CD4-positive, alpha-beta T cell treated with Interleukin-1 beta for 1 hour (primary cell): ENCODE measurements at regions not wholly inside any gene's neighbourhood (a gene's known extent, or its start where the extent isn't known, plus 50 kb on each side); places are given as distances from the start of the nearest gene placed in this dataset.
"Not testable (repeated sequence)": the region's sequence is repeated elsewhere in the genome, so short reads cannot be mapped to it uniquely, and the experiment has no call there.

Source experiments
- DNase-seq, 2 donors: peaks; one replicate each; pipeline ENCODE4 v3.0.0-alpha.2; 2020 to 2022

DNA sequence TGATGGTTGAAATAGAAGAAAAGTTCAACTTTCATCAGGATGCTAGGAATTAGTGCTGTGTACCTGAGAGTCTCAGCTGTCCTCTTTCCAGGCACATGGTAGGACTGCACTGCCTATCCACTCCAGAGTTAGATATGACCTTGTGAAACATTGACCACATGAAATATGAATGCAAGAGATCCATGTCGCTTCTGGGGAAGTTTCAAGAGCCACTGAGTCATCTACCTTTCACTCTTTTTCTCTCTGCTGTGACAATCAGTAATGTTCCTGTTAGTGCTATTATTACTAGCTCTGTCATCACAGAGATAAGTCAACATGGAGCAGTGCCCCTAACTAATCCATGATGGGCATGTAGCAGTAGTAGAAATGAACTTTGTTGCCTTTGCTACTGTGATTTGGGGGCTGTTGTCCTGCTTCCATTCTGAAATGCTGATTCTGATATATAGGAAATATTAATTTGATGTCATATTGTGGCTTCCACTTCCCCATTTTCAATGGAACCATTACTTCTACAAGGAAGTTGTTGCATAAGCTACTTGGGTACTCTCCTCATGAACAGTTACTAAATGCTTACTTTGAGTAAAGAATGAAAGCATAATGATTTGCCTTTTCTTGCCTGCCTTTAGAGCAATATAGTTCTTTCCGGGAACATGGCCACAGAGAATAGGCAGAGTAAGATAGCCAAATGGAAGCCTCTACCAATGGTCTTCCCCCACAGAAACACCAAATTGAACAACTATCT lies 192.8 kb upstream of the ZNF521 start:
- no peak for DNase-seq

DNA sequence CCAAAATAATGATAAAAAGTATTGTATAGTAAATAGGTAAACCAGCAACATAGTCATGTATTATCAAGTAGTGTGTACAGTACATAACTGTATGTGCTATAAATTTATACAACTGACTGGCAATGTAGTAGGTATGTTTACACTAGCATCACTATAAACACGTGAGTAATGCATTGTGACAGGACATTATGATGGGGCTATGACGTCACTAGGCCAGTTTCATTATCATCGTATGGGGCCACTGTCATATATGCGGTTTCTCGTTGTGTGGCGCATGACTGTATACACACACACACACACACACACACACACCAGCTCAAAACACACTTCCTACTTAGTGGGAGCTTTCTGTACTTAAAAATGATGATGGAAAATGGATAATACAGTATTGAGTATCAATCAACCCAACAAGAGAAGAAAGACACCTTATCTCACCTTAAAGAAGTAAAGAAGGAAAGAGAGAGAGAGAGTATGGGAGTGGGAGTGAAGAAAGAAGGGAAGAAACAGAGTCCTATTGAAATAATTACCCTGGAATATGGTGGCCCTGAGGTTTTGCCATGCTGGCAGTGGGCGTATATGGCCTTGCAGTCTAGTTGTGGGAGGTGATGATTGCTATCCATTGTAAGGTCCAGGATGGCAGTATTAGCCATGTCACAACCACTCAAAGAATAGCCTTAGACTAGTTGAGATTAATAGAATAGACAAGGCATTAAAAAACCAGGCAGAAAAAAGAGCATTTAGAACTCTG lies 186.4 kb upstream of the ZNF521 start:
- DNase-seq = no peak

DNA sequence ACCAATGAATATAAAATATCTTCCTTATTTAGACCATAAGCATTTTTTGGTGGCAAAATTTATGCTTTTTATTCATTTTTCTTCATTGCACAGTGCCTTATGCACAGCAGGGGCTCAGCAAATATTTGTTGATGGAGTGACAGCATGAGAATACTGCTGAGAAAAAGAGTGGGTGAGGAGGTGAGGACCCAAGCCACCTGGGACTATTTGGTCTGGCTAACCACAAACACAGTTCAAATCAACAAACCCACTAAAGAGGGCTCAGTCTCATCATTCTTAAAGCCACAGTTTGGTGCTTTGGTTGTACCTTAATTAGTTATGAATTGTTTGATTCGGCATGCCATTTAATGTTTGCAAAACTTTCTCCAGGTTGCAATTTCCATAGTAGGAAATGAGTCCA lies 183.5 kb upstream of the ZNF521 start:
- no peak for DNase-seq

DNA sequence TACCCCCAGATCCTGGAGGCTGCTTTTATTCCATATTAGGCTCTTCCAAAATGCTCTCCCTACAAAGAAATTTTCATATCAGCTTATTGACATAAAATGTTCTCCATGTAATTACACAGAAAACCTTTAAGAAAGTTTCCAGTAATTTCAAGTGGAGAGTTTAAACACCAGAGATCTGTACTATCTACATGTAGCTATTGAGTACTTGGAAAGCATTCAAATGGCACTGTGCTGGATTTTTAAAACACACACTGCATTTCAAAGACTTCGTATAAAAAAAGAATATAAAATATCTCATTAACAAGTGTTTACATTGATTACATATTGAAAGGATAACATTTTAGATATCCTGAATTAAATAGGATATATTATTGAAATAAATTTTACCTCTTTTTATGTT lies 182.4 kb upstream of the ZNF521 start:
- DNase-seq = no peak

DNA sequence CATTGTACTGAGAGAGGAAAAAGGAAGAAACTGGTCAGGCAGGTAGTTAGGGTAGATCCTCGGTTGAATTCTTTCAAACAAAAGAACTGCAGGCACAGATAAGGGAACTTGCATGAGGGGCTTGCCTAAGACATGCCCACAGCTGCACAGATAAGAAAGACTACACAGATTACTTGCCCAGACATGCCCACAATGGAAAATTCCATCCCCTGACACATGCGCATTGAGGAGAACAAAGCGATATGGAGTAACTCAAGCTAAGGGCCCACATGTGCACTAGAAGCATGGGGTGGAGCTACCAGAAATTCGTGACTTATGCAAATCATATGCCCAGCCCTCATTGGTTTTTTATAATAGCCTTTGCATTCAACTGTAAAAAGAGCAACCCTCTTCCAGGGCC lies 181.3 kb upstream of the ZNF521 start:
- DNase-seq = no peak

DNA sequence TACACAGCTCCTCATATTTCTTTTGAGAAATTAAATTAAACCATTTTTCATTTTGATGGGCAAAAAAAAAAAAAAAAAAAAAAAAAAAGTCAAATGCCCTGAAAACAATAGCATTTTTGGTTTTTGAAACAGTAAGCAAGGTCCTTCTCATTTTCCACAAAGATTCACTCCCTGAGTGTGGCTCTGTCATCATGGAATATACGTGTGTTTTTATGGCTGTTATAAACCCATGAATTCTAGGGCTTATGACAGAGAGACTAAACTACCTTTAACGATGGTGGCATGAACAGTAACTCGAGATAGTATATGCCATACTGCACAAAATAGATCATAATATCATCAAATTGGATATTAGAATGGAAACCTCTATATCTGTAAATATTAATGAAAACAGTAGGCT lies 179.2 kb upstream of the ZNF521 start:
- DNase-seq = no peak

DNA sequence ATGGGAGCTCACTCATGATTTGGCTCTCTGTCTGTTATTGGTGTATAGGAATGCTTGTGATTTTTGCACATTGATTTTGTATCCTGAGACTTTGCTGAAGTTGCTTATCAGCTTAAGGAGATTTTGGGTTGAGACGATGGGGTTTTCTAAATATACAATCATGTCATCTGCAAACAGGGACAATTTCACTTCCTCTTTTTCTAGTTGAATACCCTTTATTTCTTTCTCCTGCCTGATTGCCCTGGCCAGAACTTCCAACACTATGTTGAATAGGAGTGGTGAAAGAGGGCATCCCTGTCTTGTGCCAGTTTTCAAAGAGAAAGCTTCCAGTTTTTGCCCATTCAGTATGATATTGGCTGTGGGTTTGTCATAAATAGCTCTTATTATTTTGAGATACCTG lies 173.8 kb upstream of the ZNF521 start:
- not testable (repeated sequence) for DNase-seq

DNA sequence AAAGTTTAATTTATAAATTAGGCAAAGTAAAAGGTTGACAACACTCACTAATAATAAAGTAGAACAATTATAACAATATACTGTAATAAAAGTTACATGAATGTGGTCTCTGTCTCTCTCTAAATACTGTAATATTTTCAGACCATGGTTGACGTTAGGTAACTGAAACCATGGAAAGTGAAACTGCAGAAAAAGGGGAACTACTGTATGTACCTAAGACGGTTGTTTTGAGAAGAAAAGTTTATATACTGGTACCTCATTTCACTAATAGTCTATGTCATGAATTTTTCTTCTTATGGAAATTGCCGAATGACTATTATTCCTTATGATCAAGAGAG lies 166.7 kb upstream of the ZNF521 start:
- no peak for DNase-seq

DNA sequence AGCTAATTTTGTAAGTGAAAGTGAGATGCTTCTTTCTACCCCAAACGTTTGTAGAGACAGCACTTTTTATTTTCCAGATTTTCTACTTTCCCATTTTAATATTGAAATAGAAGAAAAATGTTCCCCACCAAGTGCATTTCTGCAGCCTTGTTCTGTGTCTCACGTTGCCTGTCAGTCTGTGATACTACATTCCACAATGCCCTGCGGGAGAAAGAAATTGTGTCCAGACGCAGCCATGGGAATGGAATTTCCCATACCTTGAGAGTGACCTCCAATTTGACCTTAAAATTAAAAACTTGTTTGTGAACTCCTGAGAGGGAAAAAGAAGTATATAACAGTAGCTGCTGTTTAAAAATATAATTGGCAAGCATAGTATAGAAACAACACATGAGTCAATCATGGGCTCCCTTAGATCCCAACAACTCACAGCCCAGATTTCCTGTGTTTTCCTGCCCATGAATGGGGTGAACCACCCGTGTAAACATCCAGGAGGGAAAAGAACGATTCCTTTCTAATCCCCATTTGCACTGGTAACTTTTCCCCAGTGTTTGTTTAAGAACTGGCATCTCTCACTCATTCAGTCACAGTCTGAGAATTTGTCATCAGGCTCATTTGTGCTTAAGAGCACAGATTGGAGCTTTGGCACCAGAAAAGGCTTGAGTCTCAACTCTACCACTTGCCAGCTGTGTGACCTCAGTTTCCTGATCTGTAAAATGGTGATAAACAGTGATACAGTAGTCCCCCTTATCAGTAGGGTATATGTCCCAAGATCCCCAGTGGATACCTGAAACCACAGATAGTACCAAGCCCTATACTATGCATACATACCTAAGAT lies 166.1 kb upstream of the ZNF521 start:
- DNase-seq = no peak

DNA sequence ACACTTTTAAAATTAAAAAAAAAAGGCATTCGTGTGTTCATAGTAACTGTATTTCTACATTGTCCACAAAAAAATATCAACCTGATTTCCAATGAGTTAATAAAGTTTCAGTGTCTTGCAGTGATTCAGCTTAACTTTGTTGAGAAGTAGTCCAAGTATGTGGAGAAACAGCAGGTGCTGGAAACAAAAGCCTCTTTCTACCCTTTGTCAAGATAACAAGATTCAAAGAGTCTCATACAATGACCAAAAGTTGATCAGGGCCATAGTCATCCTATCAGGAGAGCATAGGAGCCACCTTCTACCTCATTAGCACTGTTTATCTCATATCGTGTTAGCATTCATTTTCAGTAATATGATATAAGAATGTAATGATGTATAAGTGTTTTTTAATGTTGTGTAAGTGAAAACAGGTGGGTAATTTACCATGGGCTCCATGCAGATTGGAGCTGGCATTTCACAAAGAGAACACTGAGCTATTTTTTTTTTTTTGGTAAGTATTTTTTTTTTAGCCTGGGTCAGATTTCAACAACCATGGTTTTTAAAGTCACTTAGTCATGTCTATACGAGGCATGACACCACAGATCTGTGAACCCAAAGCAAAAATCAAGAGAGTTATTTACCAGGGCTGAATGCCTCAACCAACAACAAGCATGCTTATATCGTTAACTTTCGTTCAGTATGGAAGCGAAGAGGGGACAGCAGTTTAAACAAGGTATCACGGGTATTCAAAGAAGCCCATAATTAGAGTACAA lies 165.0 kb upstream of the ZNF521 start:
- no peak for DNase-seq

DNA sequence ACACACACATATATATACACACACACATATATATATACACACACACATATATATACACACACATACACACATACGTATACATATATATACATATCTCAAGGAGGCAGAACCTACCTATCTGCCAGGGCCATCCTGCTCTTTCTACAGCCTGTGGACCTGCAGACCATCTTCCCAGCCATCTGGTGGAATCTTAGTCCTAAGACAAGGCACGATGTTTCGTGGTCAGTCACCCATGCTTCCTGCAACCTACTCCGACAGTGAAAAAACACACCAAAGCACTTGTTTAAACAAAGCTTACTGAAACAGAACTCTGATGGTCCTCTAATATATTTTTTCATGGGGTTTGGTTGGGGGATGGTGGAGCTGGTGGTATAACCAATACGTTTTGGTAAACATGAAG lies 164.2 kb upstream of the ZNF521 start:
- no peak for DNase-seq

DNA sequence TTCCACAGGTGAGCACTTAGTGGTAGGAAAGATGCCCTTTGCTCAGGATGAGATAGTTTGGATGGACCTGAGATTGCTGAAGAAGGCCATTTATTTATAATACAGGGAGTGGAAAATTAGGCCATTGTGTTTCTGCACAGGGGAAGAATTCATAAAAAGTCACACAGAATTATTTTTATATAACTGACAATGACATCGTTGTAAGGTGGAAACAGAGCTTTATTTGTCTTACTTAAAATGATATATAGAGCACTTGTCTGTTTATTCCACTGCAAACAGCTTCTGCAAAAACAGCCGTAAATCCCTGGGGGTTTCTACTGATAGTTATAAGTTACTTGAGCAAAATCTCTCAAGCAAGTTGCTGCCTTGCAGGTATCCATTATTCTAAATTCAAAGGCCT lies 158.1 kb upstream of the ZNF521 start:
- DNase-seq = no peak

DNA sequence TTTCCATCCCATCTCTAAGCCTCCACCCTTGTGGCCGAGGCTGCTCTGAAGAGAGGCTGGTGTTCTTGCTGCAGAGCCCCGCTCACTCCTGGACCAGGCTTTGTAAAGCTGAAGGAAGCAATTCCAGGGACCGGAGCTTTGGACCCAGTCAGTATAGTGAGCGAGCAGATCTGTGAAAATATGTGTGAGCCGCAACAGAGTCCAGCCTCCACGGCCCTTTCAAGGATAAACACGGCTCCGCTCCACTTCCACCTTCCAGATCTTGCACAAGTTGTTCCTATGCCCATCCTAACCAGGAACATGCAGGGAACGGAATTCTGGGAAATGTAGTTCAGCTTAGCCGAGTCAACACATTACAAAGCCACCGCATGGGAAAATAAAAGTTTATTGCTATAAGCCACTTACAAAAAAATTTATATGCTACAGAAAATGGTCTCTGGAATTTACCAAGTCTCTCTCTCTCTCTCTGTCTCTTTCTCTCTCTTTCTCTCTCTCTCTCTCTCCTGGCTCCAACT lies 151.7 kb upstream of the ZNF521 start:
- no peak for DNase-seq

DNA sequence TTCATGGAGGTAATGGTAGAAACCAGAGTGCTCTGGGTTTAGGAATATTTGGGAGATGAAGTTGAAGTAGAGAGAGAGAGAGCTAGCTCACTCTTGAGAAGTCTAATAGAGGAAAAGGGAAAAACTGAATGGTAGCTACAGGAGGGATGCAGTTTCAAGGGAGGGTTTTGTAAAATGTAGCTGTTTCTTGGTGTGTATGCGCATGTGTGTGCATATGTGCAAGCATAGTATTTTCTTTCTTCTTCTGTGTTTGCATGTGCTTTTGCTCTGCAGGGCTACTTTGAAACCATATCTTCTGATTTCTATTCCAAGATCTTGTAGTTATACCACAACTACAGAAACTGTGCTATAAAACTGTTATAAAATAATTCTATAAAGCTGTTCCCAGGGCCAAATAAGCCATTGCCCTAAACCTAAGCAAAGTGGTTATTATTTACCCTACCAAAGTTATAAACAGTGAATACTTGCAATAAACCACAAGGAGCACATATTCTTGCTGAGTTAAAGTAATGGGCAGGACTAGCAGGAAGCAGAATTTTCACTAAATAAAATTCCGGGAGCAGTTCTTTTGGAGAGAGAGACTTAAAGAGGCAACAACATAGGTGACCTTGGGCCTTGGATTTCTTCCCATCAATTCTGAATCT lies 145.3 kb upstream of the ZNF521 start:
- no peak for DNase-seq

DNA sequence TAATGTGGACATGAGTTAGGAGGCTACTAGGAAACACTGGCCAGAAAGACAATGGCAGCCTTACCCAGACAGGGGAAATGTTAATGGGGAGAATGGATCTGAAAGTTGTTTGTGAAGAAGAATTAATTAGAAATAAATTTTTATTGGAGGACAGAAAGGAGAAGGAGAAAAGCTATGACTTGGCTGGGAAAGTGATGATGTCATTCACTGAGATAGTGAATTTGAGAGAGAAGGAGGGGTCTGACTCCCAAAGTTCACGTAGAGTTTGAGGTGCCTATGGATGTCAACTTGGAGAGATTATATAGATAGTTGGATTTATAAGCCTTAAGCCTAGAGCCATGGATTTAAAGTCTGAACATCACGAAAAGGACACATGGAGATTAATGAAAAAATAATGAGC lies 144.6 kb upstream of the ZNF521 start:
- no peak for DNase-seq

DNA sequence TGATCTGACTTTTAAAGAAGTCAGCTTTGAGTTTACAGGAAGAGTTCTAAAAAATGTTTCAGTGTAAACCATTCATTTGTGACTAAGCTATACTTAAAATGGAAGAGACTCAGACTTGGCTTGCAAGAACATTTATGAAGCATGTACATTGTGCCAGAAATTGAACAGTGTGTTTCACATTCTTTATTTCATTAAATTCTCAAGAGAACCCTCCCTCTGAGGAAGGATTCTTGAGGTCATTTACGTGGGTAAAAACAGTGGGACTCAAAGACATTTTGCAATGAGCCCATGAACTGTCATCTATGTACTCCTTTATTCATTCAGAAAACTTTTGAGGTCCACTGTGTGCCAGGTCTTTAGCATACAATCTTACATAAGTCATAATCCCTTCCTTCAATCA lies 143.6 kb upstream of the ZNF521 start:
- no peak for DNase-seq

DNA sequence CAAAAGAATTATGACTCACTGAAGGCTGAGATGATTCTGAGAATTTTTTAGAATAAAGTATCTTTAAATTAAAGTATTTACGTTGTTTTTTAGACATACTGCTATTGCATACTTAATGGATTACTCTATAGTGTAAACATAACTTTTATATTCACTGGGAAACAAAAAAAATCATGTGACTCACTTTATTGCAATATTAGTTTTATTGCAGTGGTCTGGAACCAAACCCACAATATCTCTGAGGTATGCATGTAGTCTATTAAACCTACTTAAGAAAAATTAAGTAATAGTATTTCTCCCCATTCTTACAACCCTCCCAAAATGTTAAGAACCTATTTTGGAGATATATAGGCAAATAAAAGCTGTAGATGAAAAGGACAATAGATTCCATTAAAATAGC lies 142.9 kb upstream of the ZNF521 start:
- DNase-seq = no peak

DNA sequence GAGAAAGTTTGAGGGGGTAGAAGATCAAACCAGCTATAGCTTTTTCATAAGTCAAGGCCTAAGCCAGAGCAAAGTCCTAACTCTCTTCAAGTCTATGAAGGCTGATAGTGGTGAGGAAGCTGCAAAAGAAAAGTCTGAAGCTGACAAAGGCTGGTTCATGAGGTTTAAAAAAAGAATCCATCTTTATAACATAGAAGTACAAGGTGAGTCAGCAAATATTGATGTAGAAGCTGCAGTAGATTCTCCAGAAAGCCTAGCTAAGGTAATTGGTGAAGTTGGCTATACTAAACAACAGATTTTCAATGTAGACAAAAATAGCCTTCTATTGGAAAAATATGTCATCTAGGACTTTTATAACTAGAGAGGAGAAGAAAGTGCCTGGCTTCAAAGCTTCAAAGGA lies 141.4 kb upstream of the ZNF521 start:
- no peak for DNase-seq

DNA sequence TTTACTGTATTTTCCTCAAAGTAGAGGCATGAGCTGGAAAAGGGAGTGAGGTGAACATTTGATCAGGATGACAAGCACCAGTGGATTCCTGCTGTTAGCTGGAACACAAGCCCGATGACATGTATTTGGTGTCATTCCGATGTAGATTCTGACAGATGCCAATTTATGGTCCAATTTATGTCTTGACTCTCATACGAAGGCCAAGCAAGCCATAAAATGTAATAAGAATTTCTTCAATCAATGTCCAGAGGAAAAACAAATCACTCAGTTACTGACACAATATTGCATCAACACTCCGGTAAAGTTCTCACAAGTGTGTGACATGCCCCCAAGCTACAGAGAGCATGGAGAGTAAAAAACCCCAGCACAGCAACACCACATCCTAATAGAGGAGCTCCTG lies 138.3 kb upstream of the ZNF521 start:
- no peak for DNase-seq

DNA sequence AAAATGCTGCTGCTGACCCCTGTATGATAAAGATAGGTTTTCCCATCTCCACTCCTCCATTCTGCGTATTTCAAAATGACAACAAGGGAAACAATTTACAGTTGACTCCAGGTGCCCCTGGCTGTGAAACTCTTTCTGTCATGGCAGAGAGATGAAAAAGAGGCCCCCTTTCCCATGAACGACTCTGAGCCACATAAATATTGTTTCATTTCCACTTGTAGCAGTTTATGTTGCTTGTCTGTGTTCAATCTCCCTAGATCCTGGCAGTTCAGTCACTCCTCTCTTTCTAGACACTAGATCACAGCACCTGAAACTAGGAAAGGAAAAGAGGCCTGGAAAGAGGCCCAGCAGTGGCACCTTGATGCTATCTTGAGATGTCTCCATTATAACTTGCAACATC lies 121.0 kb upstream of the ZNF521 start:
- no peak for DNase-seq

DNA sequence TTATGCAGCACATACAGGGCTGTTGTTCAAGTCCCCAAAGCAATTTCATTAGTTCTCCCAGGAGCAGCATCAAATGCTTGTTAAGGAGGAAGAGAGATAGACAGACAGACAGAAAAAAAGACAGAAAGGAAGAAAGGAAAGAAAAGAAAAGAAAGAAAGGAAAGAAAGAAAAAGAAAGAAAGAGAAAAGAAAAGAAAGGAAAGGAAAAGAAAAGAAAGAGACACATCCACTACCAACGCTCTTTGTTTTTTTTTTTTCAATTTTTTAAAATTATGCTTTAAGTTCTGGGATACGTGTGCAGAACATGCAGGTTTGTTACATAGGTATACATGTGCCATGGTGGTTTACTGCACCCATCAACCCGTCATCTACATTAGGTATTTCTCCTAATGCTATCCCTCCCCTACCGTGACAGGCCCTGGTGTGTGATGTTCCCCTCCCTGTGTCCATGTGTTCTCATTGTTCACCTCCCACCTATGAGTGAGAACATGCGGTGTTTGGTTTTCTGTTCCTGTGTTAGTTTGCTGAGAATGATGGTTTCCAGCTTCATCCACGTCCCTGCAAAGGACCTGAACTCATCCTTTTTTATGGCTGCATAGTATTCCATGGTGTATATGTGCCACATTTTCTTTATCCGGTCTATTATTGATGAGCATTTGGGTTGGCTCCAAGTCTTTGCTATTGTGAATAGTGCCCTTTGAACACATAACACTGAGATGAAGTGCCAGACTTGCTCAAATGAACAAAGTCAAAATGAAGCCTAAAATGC lies 119.0 kb upstream of the ZNF521 start:
- DNase-seq = not testable (repeated sequence)

DNA sequence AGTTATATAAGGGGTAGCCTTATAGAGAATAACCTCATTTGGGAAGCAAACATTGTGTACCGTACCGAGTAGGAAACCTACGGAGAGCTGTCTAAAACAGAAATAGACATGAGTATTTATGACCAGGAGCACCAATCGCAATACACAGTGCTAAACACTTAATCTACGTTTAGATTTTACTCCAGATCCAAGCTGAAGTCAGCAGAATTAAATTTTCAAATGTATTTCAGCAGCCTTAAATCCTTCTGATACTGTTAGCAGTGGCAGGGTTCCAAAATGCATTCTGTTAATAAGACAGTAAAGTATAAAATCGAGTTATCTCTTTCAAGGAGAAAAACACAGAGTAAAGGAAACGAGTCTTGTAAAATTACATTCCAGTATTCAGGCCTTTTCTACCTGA lies 118.1 kb upstream of the ZNF521 start:
- DNase-seq = no peak
